SK-N-SH (cell line): ENCODE measurements at regions not wholly inside any gene's neighbourhood (a gene's known extent, or its start where the extent isn't known, plus 50 kb on each side); places are given as distances from the start of the nearest gene placed in this dataset.

Source experiments
- CTCF ChIA-PET: fragments of 300-600, 350-600 bp; formaldehyde crosslinking; extraction: SDS; loops from one replicate; lab custom pipeline; 2021; lab: Yijun Ruan, JAX
- POLR2A ChIA-PET: fragments of 350-600 bp; sonication (Branson Sonifier 250); formaldehyde crosslinking; extraction: SDS; loops from one replicate; lab custom pipeline; 2020; ENCODE audit warnings: antibody characterized with exemption, inconsistent platforms; lab: Yijun Ruan, JAX
- DNase-seq: peaks from one replicate; pipeline ENCODE4 v3.0.0; 2012
- H2AFZ ChIP-seq: fragments of 200-600 bp; sonication (generic); 2 replicates; pipeline ENCODE4 v1.8.1; 2016; ENCODE audit warnings: antibody characterized with exemption, mild to moderate bottlenecking, low read depth
- H3F3A ChIP-seq: fragments of 200-600 bp; sonication (generic); replicated peaks from 2 replicates; pipeline ENCODE3; 2016; ENCODE audit warnings: antibody characterized with exemption, mild to moderate bottlenecking; ENCODE audit not compliant: insufficient read depth
- H3K27ac ChIP-seq, 2 experiments: fragments of 200-500 bp in 1 of 2; fragments of 200-600 bp in 1 of 2; sonication (Bioruptor generic) in 1 of 2; sonication (generic), shearing (Covaris generic) in 1 of 2; 2 replicates each; pipeline versions ENCODE4 v1.5.1 to v1.6.1; 2014 to 2016; ENCODE audit warnings: low read depth in 2 of 2, inconsistent platforms in 1 of 2, low read length in 1 of 2, mild to moderate bottlenecking in 1 of 2, mixed read lengths in 1 of 2
- H3K27me3 ChIP-seq: fragments of 200-600 bp; sonication (generic), shearing (Covaris generic); 2 replicates; pipeline ENCODE4 v1.6.1; 2016; ENCODE audit warnings: mixed run types; ENCODE audit not compliant: insufficient read depth
- H3K36me3 ChIP-seq, 2 experiments: fragments of 200-500 bp in 1 of 2; fragments of 200-600 bp in 1 of 2; sonication (Bioruptor generic) in 1 of 2; sonication (generic) in 1 of 2; replicated peaks in 1 of 2; 2 replicates each; pipeline versions ENCODE3 to v1.5.1; 2014 to 2016; ENCODE audit warnings: low read length in 1 of 2, mild to moderate bottlenecking in 1 of 2; ENCODE audit not compliant: insufficient read depth in 2 of 2, control insufficient read depth in 1 of 2
- H3K4me1 ChIP-seq, 2 experiments: fragments of 200-500 bp in 1 of 2; fragments of 200-600 bp in 1 of 2; sonication (Bioruptor generic) in 1 of 2; sonication (generic), shearing (Covaris generic) in 1 of 2; 2 replicates each; pipeline versions ENCODE4 v1.5.1 to v1.6.1; 2014 to 2016; ENCODE audit warnings: low read depth in 1 of 2, low read length in 1 of 2, mixed run types in 1 of 2; ENCODE audit not compliant: insufficient read depth in 2 of 2, control insufficient read depth in 1 of 2
- H3K4me2 ChIP-seq: fragments of 200-600 bp; sonication (generic), shearing (Covaris generic); 2 replicates; pipeline ENCODE4 v1.6.1; 2017; ENCODE audit warnings: mixed run types
- H3K4me3 ChIP-seq, 2 experiments: fragments of 200-500 bp in 1 of 2; fragments of 200-600 bp in 1 of 2; sonication (Bioruptor generic) in 1 of 2; sonication (generic), shearing (Covaris generic) in 1 of 2; 2 replicates each; pipeline versions ENCODE4 v1.5.1 to v1.8.1; 2014 to 2016; ENCODE audit warnings: low read depth in 2 of 2, inconsistent platforms in 1 of 2, low read length in 1 of 2, mild to moderate bottlenecking in 1 of 2, mixed read lengths in 1 of 2, moderate library complexity in 1 of 2
- H3K79me2 ChIP-seq: fragments of 200-600 bp; sonication (generic); 2 replicates; pipeline ENCODE4 v1.8.1; 2017; ENCODE audit warnings: mild to moderate bottlenecking; ENCODE audit not compliant: insufficient read depth
- H3K9ac ChIP-seq: fragments of 200-600 bp; sonication (generic); 2 replicates; pipeline ENCODE4 v1.6.1; 2017; ENCODE audit warnings: mixed run types
- H3K9me2 ChIP-seq: fragments of 200-600 bp; sonication (generic); 2 replicates; pipeline ENCODE4 v1.6.1; 2017; ENCODE audit warnings: mixed run types
- H3K9me3 ChIP-seq: fragments of 200-600 bp; sonication (generic); 2 replicates; pipeline ENCODE4 v1.6.1; 2017; ENCODE audit warnings: mixed run types, mild to moderate bottlenecking, moderate library complexity
- H4K20me1 ChIP-seq: fragments of 200-600 bp; sonication (generic); 2 replicates; pipeline ENCODE4 v1.6.1; 2017; ENCODE audit warnings: mild to moderate bottlenecking, mixed run types; ENCODE audit not compliant: insufficient read depth
- FOSL2 ChIP-seq: IDR thresholded peaks from 2 replicates; pipeline ENCODE4 v1.4.0; 2012; ENCODE audit warnings: low read depth, mild to moderate bottlenecking, moderate library complexity, borderline replicate concordance
- POLR2AphosphoS5 ChIP-seq: IDR thresholded peaks from 2 replicates; pipeline ENCODE4 v1.6.1; 2012; ENCODE audit warnings: low read depth, low read length
- WGBS: methylation state at CpG from one replicate; pipeline ENCODE4 v1.1.6; 2017; ENCODE audit warnings: low lambda C conversion rate; 5-methylcytosine and 5-hydroxymethylcytosine counted together
- TF ChIP-seq, protein P1 (sequence below): IDR thresholded peaks from 2 replicates; pipeline ENCODE4 v1.4.0; 2012; ENCODE audit warnings: low read depth, borderline replicate concordance
- TF ChIP-seq, protein P2 (sequence below): IDR thresholded peaks from 2 replicates; pipeline ENCODE4 v1.6.1; 2012; ENCODE audit warnings: mild to moderate bottlenecking, low read depth, low read length, moderate library complexity
- TF ChIP-seq, protein P3 (sequence below): IDR thresholded peaks from 2 replicates; pipeline ENCODE4 v1.4.0; 2012; ENCODE audit warnings: low read depth

DNA sequence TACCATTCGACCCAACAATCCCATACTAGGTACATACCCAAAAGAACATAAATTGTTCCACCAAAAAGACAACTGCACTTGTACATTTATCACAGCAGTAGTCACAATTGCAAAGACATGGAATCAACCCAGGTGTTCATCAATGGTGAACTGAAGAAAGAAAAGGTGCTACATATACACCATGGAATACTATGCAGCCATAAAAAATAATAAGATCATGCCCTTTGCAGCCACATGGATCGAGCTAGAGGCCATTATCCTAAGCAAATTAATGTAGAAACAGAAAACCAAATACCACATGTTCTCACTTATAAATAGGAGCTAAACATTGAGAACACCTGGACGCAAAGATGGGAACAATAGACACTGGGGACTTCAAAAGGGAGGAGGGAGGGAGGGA is 79.3 kb upstream of the NEBL start (continued):
- TF ChIP-seq, protein P1, sequence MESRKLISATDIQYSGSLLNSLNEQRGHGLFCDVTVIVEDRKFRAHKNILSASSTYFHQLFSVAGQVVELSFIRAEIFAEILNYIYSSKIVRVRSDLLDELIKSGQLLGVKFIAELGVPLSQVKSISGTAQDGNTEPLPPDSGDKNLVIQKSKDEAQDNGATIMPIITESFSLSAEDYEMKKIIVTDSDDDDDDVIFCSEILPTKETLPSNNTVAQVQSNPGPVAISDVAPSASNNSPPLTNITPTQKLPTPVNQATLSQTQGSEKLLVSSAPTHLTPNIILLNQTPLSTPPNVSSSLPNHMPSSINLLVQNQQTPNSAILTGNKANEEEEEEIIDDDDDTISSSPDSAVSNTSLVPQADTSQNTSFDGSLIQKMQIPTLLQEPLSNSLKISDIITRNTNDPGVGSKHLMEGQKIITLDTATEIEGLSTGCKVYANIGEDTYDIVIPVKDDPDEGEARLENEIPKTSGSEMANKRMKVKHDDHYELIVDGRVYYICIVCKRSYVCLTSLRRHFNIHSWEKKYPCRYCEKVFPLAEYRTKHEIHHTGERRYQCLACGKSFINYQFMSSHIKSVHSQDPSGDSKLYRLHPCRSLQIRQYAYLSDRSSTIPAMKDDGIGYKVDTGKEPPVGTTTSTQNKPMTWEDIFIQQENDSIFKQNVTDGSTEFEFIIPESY: no peak
- TF ChIP-seq, all 33 proteins: peak for 0

DNA sequence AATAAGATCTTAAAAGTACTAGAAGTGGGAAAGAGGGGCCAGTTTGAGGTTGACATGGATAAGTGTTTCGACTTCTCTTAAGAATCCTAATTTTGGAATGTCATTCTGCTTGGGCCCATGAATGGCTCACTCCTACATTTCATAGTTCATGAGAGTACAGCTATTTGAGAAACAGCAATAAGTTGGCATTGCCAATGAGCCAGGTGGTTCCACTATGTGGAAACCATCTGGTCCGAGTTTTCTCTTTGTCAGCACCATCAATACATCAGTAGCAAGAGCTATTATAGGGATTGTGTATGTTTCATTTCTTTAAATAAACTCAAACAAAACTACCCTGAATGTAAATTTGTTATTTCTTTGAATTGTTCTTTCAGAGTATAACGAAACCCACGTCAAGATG is 78.1 kb upstream of the NEBL start:
- H3K9me3 ChIP-seq: no peaks in the 10 kb centered on the region
- H3K4me1 ChIP-seq: peaks cover 0 to 6% of the 10 kb centered on the region in 2 experiments; a peak in 2 of 4 replicates
- H3K27me3 ChIP-seq: no peaks in the 10 kb centered on the region
- DNase-seq: no peak
- no peak overlapping the region for H3K4me2 ChIP-seq
- no peaks in the 10 kb centered on the region for H3K79me2 ChIP-seq
- 71% methylated on average over 4 of the region's 4 CpGs for WGBS
- no peaks in the 10 kb centered on the region for H4K20me1 ChIP-seq
- H3F3A ChIP-seq: no peaks in the 10 kb centered on the region
- H3K4me3 ChIP-seq: no peak overlapping the region
- H3K9ac ChIP-seq: no peak overlapping the region
- H3K36me3 ChIP-seq: no peaks in the 10 kb centered on the region
- CTCF ChIA-PET: no interaction called here
- no peak overlapping the region for H2AFZ ChIP-seq
- H3K27ac ChIP-seq: no peak overlapping the region
- TF ChIP-seq, protein P2, sequence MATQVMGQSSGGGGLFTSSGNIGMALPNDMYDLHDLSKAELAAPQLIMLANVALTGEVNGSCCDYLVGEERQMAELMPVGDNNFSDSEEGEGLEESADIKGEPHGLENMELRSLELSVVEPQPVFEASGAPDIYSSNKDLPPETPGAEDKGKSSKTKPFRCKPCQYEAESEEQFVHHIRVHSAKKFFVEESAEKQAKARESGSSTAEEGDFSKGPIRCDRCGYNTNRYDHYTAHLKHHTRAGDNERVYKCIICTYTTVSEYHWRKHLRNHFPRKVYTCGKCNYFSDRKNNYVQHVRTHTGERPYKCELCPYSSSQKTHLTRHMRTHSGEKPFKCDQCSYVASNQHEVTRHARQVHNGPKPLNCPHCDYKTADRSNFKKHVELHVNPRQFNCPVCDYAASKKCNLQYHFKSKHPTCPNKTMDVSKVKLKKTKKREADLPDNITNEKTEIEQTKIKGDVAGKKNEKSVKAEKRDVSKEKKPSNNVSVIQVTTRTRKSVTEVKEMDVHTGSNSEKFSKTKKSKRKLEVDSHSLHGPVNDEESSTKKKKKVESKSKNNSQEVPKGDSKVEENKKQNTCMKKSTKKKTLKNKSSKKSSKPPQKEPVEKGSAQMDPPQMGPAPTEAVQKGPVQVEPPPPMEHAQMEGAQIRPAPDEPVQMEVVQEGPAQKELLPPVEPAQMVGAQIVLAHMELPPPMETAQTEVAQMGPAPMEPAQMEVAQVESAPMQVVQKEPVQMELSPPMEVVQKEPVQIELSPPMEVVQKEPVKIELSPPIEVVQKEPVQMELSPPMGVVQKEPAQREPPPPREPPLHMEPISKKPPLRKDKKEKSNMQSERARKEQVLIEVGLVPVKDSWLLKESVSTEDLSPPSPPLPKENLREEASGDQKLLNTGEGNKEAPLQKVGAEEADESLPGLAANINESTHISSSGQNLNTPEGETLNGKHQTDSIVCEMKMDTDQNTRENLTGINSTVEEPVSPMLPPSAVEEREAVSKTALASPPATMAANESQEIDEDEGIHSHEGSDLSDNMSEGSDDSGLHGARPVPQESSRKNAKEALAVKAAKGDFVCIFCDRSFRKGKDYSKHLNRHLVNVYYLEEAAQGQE: no peak
- TF ChIP-seq FOSL2: no peak
- TF ChIP-seq, protein P3, sequence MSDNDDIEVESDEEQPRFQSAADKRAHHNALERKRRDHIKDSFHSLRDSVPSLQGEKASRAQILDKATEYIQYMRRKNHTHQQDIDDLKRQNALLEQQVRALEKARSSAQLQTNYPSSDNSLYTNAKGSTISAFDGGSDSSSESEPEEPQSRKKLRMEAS: no peak
- TF ChIP-seq, all 33 proteins: peak for 0
- POLR2A ChIA-PET: no interaction called here
- no peaks in the 10 kb centered on the region for H3K9me2 ChIP-seq

DNA sequence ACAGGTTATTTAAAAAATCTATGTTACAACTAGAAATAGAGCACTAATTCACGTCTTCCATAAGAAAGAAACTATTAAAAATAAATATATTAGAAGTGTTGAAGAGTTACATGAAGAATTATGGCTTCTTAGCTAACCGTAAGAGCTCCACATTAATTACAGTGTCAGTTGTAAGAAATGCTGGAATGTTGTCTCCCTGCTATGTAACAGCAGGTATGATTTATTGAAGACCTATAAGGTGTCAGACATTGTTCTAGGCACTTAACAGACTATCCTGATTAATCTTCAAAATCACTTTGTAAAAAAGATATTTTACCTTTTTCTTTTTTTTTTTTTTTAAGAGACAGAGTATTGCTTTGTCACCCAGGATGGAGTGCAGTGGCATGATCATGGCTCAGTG is 75.8 kb upstream of the NEBL start:
- no peak overlapping the region for H3K9ac ChIP-seq
- no peaks in the 10 kb centered on the region for H3F3A ChIP-seq
- no peaks in the 10 kb centered on the region for H3K79me2 ChIP-seq
- POLR2A ChIA-PET: interaction anchor here (0.7 kb wide), 1 partner anchor 55 kb away, joined by 3 read pairs; no protein-coding TSS in a partner anchor
- no peak overlapping the region for H3K4me3 ChIP-seq
- H3K36me3 ChIP-seq: no peaks in the 10 kb centered on the region
- no peak overlapping the region for H3K27ac ChIP-seq
- no peak overlapping the region for H2AFZ ChIP-seq
- H3K9me3 ChIP-seq: no peaks in the 10 kb centered on the region
- TF ChIP-seq POLR2AphosphoS5: no peak
- CTCF ChIA-PET: interaction anchor here (0.6 kb wide), 1 partner anchor 36 kb away, joined by 3 read pairs; no protein-coding TSS in a partner anchor
- H3K9me2 ChIP-seq: no peaks in the 10 kb centered on the region
- no peak for DNase-seq
- 69% methylated on average over 2 of the region's 2 CpGs for WGBS
- H3K4me1 ChIP-seq: peaks cover 0 to 6% of the 10 kb centered on the region in 2 experiments; a peak in 2 of 4 replicates
- H3K27me3 ChIP-seq: no peaks in the 10 kb centered on the region
- no peaks in the 10 kb centered on the region for H4K20me1 ChIP-seq
- H3K4me2 ChIP-seq: no peak overlapping the region
